ENCODE measurements at regions not wholly inside any gene's neighbourhood (a gene's known extent, or its start where the extent isn't known, plus 50 kb on each side); places are given as distances from the start of the nearest gene placed in this dataset.

- DNase-seq, result no peak
Observed at GRCh38 chr12:90899456-90900182, 55.4 kb downstream of the CCER1 start.

GRCh38 chr12:90897986-90898385 is 57.0 kb downstream of the CCER1 start:
- DNase-seq, result no peak

DNA sequence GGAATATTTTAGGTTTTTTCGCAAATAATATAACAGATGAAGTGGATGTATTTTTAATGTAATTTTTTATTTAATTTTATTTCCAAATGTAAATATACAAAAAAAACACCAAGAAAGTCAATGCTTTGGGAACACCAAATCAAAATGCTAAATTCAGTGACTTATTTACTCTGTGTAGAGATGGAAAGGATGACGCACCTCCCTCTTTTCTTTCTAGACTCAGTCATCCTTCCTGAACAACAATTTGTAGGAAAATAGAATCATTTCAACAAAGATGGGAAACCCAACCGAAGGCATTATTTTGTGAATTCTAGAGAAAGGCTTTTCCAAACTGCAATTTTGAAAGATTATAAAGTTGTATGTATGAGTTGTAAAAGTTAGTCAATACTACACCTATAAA is 57.7 kb downstream of the CCER1 start:
- DNase-seq, result no peak

- no peak for DNase-seq
Observed at GRCh38 chr12:90896821-90897220, 58.2 kb downstream of the CCER1 start.

DNA sequence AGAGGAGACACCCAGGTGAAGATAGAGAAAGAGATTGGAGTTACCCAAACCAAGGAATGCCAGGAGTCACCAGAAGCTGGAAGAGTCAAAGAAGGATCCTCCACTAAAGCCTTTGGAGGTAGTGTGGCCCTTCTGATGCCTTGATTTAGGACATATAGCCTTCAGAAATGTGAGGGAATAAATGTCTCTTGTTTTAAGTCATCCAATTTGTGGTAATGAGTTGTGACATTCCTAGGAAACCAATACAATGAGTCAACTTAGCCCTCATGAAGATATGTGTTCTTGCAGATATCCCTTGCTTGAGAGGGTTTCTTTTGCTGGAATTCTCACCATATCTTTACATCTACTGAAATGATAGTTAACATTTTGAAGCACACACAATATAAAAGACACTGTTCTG is 58.8 kb downstream of the CCER1 start:
- no peak for DNase-seq

DNA sequence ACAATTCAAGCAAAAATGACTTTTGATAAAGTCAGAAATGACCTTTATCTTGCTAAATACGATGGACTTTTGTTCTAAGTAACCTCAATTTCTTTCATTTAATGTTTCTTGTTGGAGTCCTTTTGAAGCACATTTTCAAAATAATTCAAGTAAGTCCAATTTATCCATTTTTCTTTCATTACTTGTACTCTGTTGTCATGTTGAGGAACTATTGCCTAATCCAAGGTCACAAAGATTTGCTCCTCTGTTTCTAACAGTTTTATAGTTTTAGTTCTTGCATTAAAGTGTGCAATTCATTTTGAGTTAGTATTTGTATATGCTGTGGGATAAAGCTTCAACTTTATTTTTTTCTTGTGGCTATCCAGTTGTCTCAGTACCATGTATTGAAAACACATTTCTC is 66.7 kb downstream of the CCER1 start:
- DNase-seq, result no peak

- DNase-seq, result no peak
Observed at GRCh38 chr12:90883456-90883855, 71.5 kb downstream of the CCER1 start.

- no peak for DNase-seq
Observed at GRCh38 chr12:90871726-90872096, 83.3 kb downstream of the CCER1 start.

GRCh38 chr12:90870971-90871725 is 83.8 kb downstream of the CCER1 start:
- no peak for DNase-seq

DNA sequence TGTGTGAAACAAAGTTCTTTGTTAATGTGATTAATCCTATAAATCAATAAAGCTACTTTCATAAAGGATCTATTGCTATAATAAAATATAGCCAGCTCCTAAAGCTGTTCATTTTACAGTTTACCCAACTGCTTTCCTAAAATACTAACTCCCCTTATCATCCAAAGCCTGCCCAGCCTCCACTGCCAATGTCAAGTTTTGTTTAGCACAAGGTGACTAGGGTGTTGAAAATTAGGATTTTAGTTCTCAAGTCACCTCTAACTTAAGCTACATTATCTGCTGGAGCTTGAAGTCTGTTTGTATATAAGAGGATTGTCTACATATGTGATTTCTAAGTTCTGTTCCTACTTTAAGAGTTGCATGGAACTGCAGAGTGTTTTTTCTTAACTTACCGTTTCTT is 86.3 kb downstream of the CCER1 start:
- DNase-seq, result no peak

- DNase-seq, result no peak
Observed at GRCh38 chr12:90859591-90859990, 95.4 kb downstream of the CCER1 start.

DNA sequence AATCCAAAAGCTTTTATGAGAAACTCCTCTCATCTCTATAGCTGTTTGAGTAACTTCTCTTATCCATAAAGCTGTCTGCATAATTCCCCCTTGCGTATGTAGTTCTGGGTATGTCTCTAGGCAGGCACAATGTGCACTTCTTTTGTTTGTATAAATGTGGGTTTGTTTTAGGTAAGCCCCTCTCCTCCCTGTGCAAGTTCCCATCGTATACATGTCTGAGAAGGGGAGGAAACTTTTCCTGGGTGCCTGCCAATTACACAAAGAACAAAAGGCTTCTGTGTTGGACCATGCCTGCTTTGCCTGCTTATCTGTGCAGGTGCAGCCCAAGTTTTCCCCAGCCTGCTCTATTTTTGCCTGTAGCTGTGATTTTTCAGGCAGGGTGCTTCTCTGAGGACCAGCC is 96.7 kb downstream of the CCER1 start:
- DNase-seq, result no peak

GRCh38 chr12:90855534-90855933 is 99.4 kb downstream of the CCER1 start:
- no peak for DNase-seq

DNA sequence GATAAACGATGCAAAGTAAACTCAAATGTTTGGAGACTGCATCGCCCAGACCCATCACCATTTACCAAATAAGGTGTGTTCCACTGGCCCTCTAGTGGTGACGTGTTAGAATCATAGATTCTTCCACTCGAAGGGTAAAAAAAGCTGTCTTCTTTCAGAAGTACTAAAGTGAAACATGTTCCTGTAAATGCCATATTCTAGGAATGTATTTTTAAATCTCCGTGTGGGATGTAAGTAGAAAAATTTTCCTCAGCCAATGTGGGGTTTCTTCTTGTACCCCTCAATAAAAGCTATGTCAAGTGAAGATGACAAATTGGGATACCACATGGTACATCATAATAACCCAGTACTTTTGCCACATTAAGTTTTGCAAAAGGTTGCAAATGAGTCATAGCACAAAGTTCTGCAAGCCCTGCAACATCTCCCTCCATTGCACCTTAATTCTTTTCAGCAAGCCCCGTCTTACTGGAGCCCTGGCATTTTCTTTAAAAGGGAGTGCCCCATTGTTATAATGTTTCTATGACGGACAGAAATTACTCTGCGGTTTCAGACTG is 100.8 kb downstream of the CCER1 start:
- peak in 1 of 2 experiments; percentile 15 for DNase-seq

GRCh38 chr12:90851800-90852718 is 102.9 kb downstream of the CCER1 start:
- no peak for DNase-seq

- DNase-seq, result no peak
Observed at GRCh38 chr12:90842477-90842876, 112.5 kb downstream of the CCER1 start.

DNA sequence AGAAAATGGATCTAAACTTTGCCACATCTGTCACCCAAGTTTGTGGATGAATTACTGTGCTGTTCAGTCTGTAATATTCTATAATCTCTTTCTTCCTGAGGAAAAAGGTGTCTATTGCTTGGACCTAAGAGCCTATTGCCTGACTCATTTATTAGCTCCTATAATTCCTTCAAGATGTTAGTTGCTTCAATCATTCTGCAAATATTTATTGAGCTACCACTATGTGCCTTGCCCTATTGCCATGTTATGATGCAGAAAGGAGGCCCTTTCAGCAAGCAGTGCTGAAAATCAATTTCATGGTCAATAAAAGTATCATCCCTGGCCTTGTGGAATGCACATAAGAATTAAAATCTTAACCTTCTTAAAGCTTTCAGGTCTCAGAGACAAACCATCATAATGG is 113.6 kb downstream of the CCER1 start:
- no peak for DNase-seq

- DNase-seq, result no peak
Observed at GRCh38 chr12:90839346-90839745, 115.6 kb downstream of the CCER1 start.

DNA sequence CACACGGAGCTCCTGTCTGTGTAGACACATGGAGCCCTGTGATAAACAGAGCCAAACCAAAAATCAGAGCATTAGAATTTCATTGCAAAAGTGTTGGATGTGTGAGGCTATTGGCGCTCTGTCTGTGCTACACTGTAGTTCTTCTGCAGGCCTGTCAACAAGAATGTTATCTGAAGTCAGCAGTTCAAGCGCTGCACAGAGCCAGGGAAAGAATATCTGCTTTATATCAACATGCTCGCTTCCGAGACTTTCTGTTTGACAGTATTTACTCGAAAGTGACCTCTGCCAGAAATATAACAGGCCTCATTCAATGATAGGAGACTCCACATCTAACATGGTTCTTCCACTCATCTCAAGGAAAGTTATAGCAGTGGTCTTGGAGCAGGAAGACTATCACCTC is 118.3 kb downstream of the CCER1 start:
- no peak for DNase-seq

- DNase-seq, result no peak
Observed at GRCh38 chr12:90833228-90833627, 121.7 kb downstream of the CCER1 start.

GRCh38 chr12:90832427-90832826 is 122.5 kb downstream of the CCER1 start:
- DNase-seq, result no peak

- DNase-seq, result no peak
Observed at GRCh38 chr12:90831712-90832111, 123.3 kb downstream of the CCER1 start.

GRCh38 chr12:90829044-90829443 is 125.9 kb downstream of the CCER1 start:
- no peak for DNase-seq

Measured in NCI-H1930 (cell line).